Left lung (tissue), 4 donors: ENCODE measurements at regions not wholly inside any gene's neighbourhood (a gene's known extent, or its start where the extent isn't known, plus 50 kb on each side); places are given as distances from the start of the nearest gene placed in this dataset.

Source experiments
- ATAC-seq: fragments of 200-7000 bp; cut with Tn5 transposase; one replicate; pipeline ENCODE4 v1.9.1; 2020; ENCODE audit warnings: moderate library complexity
- DNase-seq, 4 donors: peaks; one replicate each; pipeline ENCODE4 v3.0.0-alpha.2; 2013 to 2020
- H3K27ac ChIP-seq, 2 donors: fragments of 200-600 bp; sonication (generic) in 1 of 2; one replicate each; pipeline versions ENCODE4 v1.5.0 to v1.8.0; 2020 to 2021
- H3K27me3 ChIP-seq, 2 donors: fragments of 200-600 bp; sonication (generic) in 1 of 2; one replicate each; pipeline versions ENCODE4 v1.5.0 to v1.8.0; 2020 to 2021
- H3K36me3 ChIP-seq, 2 donors: fragments of 200-600 bp; sonication (generic) in 1 of 2; one replicate each; pipeline versions ENCODE4 v1.5.0 to v1.8.0; 2020 to 2021
- H3K4me1 ChIP-seq, 2 donors: fragments of 200-600 bp; one replicate each; pipeline ENCODE4 v1.8.0; 2021
- H3K4me3 ChIP-seq, 2 donors: fragments of 200-600 bp; sonication (generic) in 1 of 2; one replicate each; pipeline versions ENCODE4 v1.5.0 to v1.8.0; 2020 to 2021; ENCODE audit warnings: mild to moderate bottlenecking in 1 of 2
- H3K9me3 ChIP-seq, 2 donors: fragments of 200-600 bp; sonication (generic) in 1 of 2; one replicate each; pipeline versions ENCODE4 v1.5.0 to v1.8.0; 2020 to 2021
- CTCF ChIP-seq, 2 donors: fragments of 200-600 bp; sonication (generic) in 1 of 2; IDR thresholded peaks; one replicate each; pipeline versions ENCODE4 v1.5.0 to v1.8.0; 2021; ENCODE audit warnings: antibody characterized with exemption in 2 of 2
- intact Hi-C, 2 donors: fragments of 100-400 bp; cut with DNase I; formaldehyde crosslinking; loops; one replicate each; pipeline versions ENCODE4 v1.11.2 to v1.14.2; 2022
- donor health status: DM: no; HTN: yes; CAD: no.
- donor health status: DM: no; HTN: no; CAD: no.

DNA sequence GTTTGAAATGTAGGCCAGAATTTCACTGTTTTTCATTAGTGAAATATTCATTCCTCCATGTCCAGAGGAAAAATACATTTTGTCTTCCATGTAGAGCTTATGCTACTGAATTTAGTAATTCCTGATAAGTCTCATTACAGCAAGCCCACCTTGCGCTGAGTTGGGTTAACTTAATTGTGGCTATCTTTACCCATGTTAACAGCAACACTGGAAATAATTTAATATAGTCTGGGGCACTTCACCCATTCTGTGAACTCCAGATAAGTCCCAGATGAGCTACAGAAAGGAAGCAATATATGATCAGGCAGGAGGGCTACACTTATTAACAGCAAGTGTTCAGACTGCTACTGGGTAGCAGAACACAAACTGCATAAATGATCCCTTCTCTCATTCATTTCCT, 270.1 kb upstream of the CNTN4 start:
- intact Hi-C loops, result no loop called here
- no peaks in the 10 kb centered on the region for H3K4me1 ChIP-seq
- no peak for ATAC-seq
- no peaks in the 10 kb centered on the region for H3K9me3 ChIP-seq
- TF ChIP-seq CTCF (IDR thresholded peaks at IDR 0.05), result no peak
- no peaks in the 10 kb centered on the region for H3K27me3 ChIP-seq
- no peak overlapping the region for H3K27ac ChIP-seq
- no peaks in the 10 kb centered on the region for H3K36me3 ChIP-seq
- no peak for DNase-seq
- H3K4me3 ChIP-seq, result no peak overlapping the region

DNA sequence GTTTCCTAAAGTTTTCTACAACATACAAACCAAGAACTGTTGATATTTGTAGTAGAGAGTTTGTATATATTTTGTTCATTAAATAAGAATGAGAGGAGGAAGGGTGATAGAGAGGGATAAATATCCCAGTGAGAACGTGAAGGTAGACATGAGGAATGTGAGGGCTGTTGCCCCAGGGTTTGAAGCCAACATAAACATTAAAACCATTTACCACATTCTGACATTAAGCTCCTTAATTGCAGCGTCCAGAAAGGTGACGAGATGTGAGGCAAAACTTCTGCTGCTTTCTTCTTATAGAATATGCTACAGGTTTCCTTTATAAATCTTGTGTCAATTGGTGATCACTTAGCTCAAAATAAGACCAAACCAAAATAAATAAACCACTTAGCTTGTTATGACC, 267.8 kb upstream of the CNTN4 start:
- intact Hi-C loops, result no loop called here
- ATAC-seq (no peak), DNase-seq (no peak)
- no peaks in the 10 kb centered on the region for H3K36me3 ChIP-seq
- no peak for TF ChIP-seq CTCF (IDR thresholded peaks at IDR 0.05)
- no peak overlapping the region for H3K27ac ChIP-seq
- no peaks in the 10 kb centered on the region for H3K27me3 ChIP-seq
- no peak overlapping the region for H3K4me3 ChIP-seq
- no peaks in the 10 kb centered on the region for H3K4me1 ChIP-seq
- no peaks in the 10 kb centered on the region for H3K9me3 ChIP-seq

GRCh38 chr3:1832395-1832794, 266.3 kb upstream of the CNTN4 start:
- H3K27ac ChIP-seq, result no peak overlapping the region
- H3K27me3 ChIP-seq, result no peaks in the 10 kb centered on the region
- no peak for TF ChIP-seq CTCF (IDR thresholded peaks at IDR 0.05)
- ATAC-seq (no peak), DNase-seq (no peak)
- no peak overlapping the region for H3K4me3 ChIP-seq
- no peaks in the 10 kb centered on the region for H3K9me3 ChIP-seq
- intact Hi-C loops, result no loop called here
- H3K36me3 ChIP-seq, result no peaks in the 10 kb centered on the region
- no peaks in the 10 kb centered on the region for H3K4me1 ChIP-seq

GRCh38 chr3:1843111-1843510, 255.6 kb upstream of the CNTN4 start:
- no peak for TF ChIP-seq CTCF (IDR thresholded peaks at IDR 0.05)
- no peak for ATAC-seq
- Histone ChIP-seq H3K4me1 (no peaks in the 10 kb centered on the region), H3K36me3 (no peaks in the 10 kb centered on the region), H3K27me3 (no peaks in the 10 kb centered on the region), H3K9me3 (no peaks in the 10 kb centered on the region), H3K4me3 (no peak overlapping the region), H3K27ac (no peak overlapping the region)
- DNase-seq, result no peak
- intact Hi-C loops, result no loop called here

DNA sequence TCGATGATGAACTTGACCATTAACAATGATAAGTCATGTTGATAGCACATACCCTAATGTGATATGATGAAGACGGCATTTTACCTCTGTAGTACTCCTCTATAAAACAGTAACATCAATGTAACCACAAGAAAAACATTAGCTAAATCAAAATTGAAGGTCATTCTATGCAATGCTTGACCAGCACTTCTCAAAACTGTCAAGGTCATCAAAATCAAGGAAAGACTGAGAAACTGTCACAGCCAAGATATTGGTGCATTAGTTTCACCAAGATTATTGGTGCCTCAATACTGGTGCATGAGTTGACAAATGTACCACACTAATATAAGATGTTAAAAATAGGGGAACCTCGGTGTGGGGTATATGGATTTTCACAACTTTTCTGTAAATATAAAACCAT, 251.1 kb upstream of the CNTN4 start:
- H3K36me3 ChIP-seq, result no peaks in the 10 kb centered on the region
- DNase-seq (no peak), ATAC-seq (no peak)
- H3K4me1 ChIP-seq, result no peaks in the 10 kb centered on the region
- TF ChIP-seq CTCF (IDR thresholded peaks at IDR 0.05), result no peak
- no peaks in the 10 kb centered on the region for H3K27me3 ChIP-seq
- H3K27ac ChIP-seq, result no peak overlapping the region
- intact Hi-C loops, result no loop called here
- no peaks in the 10 kb centered on the region for H3K9me3 ChIP-seq
- H3K4me3 ChIP-seq, result no peak overlapping the region
